HEK293 (cell line): ENCODE measurements at regions not wholly inside any gene's neighbourhood (a gene's known extent, or its start where the extent isn't known, plus 50 kb on each side); places are given as distances from the start of the nearest gene placed in this dataset.

Experiments used
- CTCF ChIA-PET: fragments of 350-600 bp; formaldehyde crosslinking; extraction: SDS; loops from one replicate; lab custom pipeline; 2021; ENCODE audit warnings: antibody characterized with exemption; lab: Yijun Ruan, JAX
- POLR2A ChIA-PET: fragments of 300-600 bp; formaldehyde crosslinking; extraction: SDS; loops from one replicate; lab custom pipeline; 2020; ENCODE audit warnings: antibody characterized with exemption, inconsistent platforms; lab: Yijun Ruan, JAX
- H3K27ac ChIP-seq: fragments of 200-500 bp; sonication (Bioruptor generic); 2 replicates; pipeline ENCODE4 v1.5.1; 2014; ENCODE audit warnings: low read depth, low read length, control low read depth, inconsistent platforms; ENCODE audit errors: extremely low read depth
- H3K36me3 ChIP-seq, 2 experiments: fragments of 200-500 bp in 1 of 2; sonication (Bioruptor generic) in 1 of 2; 1 replicate in 1 of 2; 2 replicates in 1 of 2; pipeline ENCODE4 v1.5.1; 2014 to 2017; ENCODE audit warnings: inconsistent platforms in 2 of 2, low read length in 2 of 2; ENCODE audit not compliant: control insufficient read depth in 2 of 2, insufficient read depth in 1 of 2
- H3K4me1 ChIP-seq: fragments of 200-500 bp; sonication (Bioruptor generic); 2 replicates; pipeline ENCODE4 v1.5.1; 2014; ENCODE audit warnings: mild to moderate bottlenecking, low read length, inconsistent platforms; ENCODE audit not compliant: control insufficient read depth, insufficient read depth
- H3K4me3 ChIP-seq: 2 replicates; pipeline ENCODE4 v1.5.1; 2011; ENCODE audit warnings: low read depth, mild to moderate bottlenecking, control low read depth, low read length, moderate library complexity
- H3K9me3 ChIP-seq: fragments of 200-500 bp; sonication (Bioruptor generic); 2 replicates; pipeline ENCODE4 v1.5.1; 2014; ENCODE audit warnings: low read depth, low read length, inconsistent platforms; ENCODE audit not compliant: control insufficient read depth, insufficient read depth
- GLI2 ChIP-seq: fragments of 450-650 bp; formaldehyde crosslinking; IDR thresholded peaks from 2 replicates; pipeline ENCODE4; 2017; ENCODE audit warnings: missing biosample characterization, missing genetic modification characterization, low read depth, borderline replicate concordance
- GLIS2 ChIP-seq: fragments of 450-650 bp; formaldehyde crosslinking; IDR thresholded peaks from 2 replicates; pipeline ENCODE4 v1.5.1; 2016; ENCODE audit warnings: missing biosample characterization, missing genetic modification characterization
- MEIS1 ChIP-seq: sonication (generic); formaldehyde crosslinking; IDR thresholded peaks from 2 replicates; pipeline ENCODE4 v1.8.1; 2022; ENCODE audit warnings: missing genetic modification reagents, mild to moderate bottlenecking, borderline replicate concordance
- OVOL3 ChIP-seq: fragments of 450-650 bp; formaldehyde crosslinking; IDR thresholded peaks from 2 replicates; pipeline ENCODE4 v1.5.1; 2016; ENCODE audit warnings: missing biosample characterization, missing genetic modification characterization
- SETDB1 ChIP-seq: IDR thresholded peaks from one replicate; pipeline ENCODE4 v1.6.1; 2017; ENCODE audit warnings: mild to moderate bottlenecking, low read length, moderate library complexity, mixed read lengths; ENCODE audit not compliant: insufficient read length
- TRIM28 ChIP-seq: IDR thresholded peaks from 2 replicates; pipeline ENCODE4 v1.6.1; 2011; ENCODE audit warnings: low read length, control low read depth, borderline replicate concordance
- ZNF121 ChIP-seq: fragments of 450-650 bp; formaldehyde crosslinking; IDR thresholded peaks from 2 replicates; pipeline ENCODE4 v1.5.1; 2016; ENCODE audit warnings: missing biosample characterization, missing genetic modification characterization
- ZNF2 ChIP-seq: fragments of 450-650 bp; formaldehyde crosslinking; IDR thresholded peaks from 2 replicates; pipeline ENCODE4 v1.5.1; 2016; ENCODE audit warnings: missing biosample characterization, missing genetic modification characterization
- ZNF221 ChIP-seq: fragments of 450-650 bp; formaldehyde crosslinking; IDR thresholded peaks from 2 replicates; pipeline ENCODE4 v1.5.1; 2017; ENCODE audit warnings: missing biosample characterization, missing genetic modification characterization, borderline replicate concordance
- ZNF23 ChIP-seq: fragments of 450-650 bp; formaldehyde crosslinking; IDR thresholded peaks from 2 replicates; pipeline ENCODE4 v1.5.1; 2016; ENCODE audit warnings: missing biosample characterization, missing genetic modification characterization, borderline replicate concordance
- ZNF394 ChIP-seq: fragments of 450-650 bp; formaldehyde crosslinking; IDR thresholded peaks from 2 replicates; pipeline ENCODE4 v1.5.1; 2016; ENCODE audit warnings: missing biosample characterization, missing genetic modification characterization, mild to moderate bottlenecking, moderate library complexity, borderline replicate concordance
- ZNF48 ChIP-seq: fragments of 450-650 bp; formaldehyde crosslinking; IDR thresholded peaks from 2 replicates; pipeline ENCODE4 v1.5.1; 2016; ENCODE audit warnings: missing biosample characterization, missing genetic modification characterization
- ZNF501 ChIP-seq: fragments of 450-650 bp; formaldehyde crosslinking; IDR thresholded peaks from 2 replicates; pipeline ENCODE4 v1.5.1; 2016; ENCODE audit warnings: missing biosample characterization, missing genetic modification characterization
- ZNF514 ChIP-seq: fragments of 450-650 bp; formaldehyde crosslinking; IDR thresholded peaks from 2 replicates; pipeline ENCODE4 v1.5.1; 2016; ENCODE audit warnings: missing biosample characterization, missing genetic modification characterization
- ZNF596 ChIP-seq: fragments of 450-650 bp; IDR thresholded peaks from 2 replicates; pipeline ENCODE4 v1.5.0; 2018; ENCODE audit warnings: missing biosample characterization, mild to moderate bottlenecking, missing genetic modification characterization, moderate library complexity
- ZNF768 ChIP-seq: fragments of 450-650 bp; formaldehyde crosslinking; IDR thresholded peaks from 2 replicates; pipeline ENCODE4 v1.5.1; 2018; ENCODE audit warnings: missing biosample characterization, mild to moderate bottlenecking, missing genetic modification characterization
- TF ChIP-seq, protein P1 (sequence below): fragments of 450-650 bp; formaldehyde crosslinking; IDR thresholded peaks from 2 replicates; pipeline ENCODE4 v1.5.1; 2016; ENCODE audit warnings: missing biosample characterization, missing genetic modification characterization
- TF ChIP-seq, protein P2 (sequence below): fragments of 450-650 bp; formaldehyde crosslinking; IDR thresholded peaks from 2 replicates; pipeline ENCODE4 v1.5.1; 2016; ENCODE audit warnings: missing biosample characterization, missing genetic modification characterization
- TF ChIP-seq, protein P3 (sequence below): fragments of 450-650 bp; formaldehyde crosslinking; IDR thresholded peaks from 2 replicates; pipeline ENCODE4 v1.5.1; 2017; ENCODE audit warnings: missing biosample characterization, missing genetic modification characterization
- TF ChIP-seq, protein P4 (sequence below): fragments of 450-650 bp; formaldehyde crosslinking; IDR thresholded peaks from 2 replicates; pipeline ENCODE4 v1.5.1; 2016; ENCODE audit warnings: missing biosample characterization, missing genetic modification characterization, low read depth
- TF ChIP-seq, protein P5 (sequence below): fragments of 450-650 bp; formaldehyde crosslinking; IDR thresholded peaks from 2 replicates; pipeline ENCODE4 v1.5.1; 2016; ENCODE audit warnings: missing biosample characterization, missing genetic modification characterization, borderline replicate concordance

DNA sequence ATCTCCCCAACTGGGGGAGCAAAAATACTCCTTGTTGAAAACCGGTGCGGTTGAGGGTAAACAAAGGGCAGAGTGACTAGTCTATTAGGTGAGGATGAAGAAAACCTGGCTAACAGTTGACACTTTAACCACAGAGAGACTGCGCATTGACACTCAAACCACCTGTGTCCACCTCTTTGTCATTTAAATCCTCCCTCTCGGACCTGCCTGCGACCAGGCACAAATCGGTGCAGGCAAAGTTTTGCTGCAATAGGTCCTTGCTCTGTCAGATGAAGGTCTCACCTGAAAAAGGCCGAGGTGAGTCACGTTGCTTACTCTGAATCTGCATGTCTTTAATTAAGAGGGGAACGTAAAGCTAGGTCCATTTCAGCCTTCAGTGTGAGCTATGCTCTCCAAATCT, 494.1 kb upstream of the DPPA4 start:
- H3K4me3 ChIP-seq: no peak overlapping the region
- no peaks in the 10 kb centered on the region for H3K9me3 ChIP-seq
- CTCF ChIA-PET: no interaction called here
- TF ChIP-seq ZNF23 (tag by site-specific recombination): no peak
- no peak for TF ChIP-seq ZNF48 (tag by site-specific recombination)
- TF ChIP-seq ZNF221 (tag by site-specific recombination): no peak
- TF ChIP-seq GLIS2 (tag by site-specific recombination): no peak
- TF ChIP-seq ZNF2: no peak
- no peak for TF ChIP-seq OVOL3 (tag by site-specific recombination)
- TF ChIP-seq, protein P1, sequence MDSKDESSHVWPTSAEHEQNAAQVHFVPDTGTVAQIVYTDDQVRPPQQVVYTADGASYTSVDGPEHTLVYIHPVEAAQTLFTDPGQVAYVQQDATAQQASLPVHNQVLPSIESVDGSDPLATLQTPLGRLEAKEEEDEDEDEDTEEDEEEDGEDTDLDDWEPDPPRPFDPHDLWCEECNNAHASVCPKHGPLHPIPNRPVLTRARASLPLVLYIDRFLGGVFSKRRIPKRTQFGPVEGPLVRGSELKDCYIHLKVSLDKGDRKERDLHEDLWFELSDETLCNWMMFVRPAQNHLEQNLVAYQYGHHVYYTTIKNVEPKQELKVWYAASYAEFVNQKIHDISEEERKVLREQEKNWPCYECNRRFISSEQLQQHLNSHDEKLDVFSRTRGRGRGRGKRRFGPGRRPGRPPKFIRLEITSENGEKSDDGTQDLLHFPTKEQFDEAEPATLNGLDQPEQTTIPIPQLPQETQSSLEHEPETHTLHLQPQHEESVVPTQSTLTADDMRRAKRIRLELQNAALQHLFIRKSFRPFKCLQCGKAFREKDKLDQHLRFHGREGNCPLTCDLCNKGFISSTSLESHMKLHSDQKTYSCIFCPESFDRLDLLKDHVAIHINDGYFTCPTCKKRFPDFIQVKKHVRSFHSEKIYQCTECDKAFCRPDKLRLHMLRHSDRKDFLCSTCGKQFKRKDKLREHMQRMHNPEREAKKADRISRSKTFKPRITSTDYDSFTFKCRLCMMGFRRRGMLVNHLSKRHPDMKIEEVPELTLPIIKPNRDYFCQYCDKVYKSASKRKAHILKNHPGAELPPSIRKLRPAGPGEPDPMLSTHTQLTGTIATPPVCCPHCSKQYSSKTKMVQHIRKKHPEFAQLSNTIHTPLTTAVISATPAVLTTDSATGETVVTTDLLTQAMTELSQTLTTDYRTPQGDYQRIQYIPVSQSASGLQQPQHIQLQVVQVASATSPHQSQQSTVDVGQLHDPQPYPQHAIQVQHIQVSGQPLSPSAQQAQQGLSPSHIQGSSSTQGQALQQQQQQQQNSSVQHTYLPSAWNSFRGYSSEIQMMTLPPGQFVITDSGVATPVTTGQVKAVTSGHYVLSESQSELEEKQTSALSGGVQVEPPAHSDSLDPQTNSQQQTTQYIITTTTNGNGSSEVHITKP: no peak
- TF ChIP-seq, protein P2, sequence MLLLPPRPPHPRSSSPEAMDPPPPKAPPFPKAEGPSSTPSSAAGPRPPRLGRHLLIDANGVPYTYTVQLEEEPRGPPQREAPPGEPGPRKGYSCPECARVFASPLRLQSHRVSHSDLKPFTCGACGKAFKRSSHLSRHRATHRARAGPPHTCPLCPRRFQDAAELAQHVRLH: no peak
- no peak for TF ChIP-seq ZNF121 (tag by site-specific recombination)
- TF ChIP-seq, protein P3, sequence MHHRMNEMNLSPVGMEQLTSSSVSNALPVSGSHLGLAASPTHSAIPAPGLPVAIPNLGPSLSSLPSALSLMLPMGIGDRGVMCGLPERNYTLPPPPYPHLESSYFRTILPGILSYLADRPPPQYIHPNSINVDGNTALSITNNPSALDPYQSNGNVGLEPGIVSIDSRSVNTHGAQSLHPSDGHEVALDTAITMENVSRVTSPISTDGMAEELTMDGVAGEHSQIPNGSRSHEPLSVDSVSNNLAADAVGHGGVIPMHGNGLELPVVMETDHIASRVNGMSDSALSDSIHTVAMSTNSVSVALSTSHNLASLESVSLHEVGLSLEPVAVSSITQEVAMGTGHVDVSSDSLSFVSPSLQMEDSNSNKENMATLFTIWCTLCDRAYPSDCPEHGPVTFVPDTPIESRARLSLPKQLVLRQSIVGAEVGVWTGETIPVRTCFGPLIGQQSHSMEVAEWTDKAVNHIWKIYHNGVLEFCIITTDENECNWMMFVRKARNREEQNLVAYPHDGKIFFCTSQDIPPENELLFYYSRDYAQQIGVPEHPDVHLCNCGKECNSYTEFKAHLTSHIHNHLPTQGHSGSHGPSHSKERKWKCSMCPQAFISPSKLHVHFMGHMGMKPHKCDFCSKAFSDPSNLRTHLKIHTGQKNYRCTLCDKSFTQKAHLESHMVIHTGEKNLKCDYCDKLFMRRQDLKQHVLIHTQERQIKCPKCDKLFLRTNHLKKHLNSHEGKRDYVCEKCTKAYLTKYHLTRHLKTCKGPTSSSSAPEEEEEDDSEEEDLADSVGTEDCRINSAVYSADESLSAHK (tag by site-specific recombination): no peak
- TF ChIP-seq ZNF501: no peak
- TF ChIP-seq, protein P4, sequence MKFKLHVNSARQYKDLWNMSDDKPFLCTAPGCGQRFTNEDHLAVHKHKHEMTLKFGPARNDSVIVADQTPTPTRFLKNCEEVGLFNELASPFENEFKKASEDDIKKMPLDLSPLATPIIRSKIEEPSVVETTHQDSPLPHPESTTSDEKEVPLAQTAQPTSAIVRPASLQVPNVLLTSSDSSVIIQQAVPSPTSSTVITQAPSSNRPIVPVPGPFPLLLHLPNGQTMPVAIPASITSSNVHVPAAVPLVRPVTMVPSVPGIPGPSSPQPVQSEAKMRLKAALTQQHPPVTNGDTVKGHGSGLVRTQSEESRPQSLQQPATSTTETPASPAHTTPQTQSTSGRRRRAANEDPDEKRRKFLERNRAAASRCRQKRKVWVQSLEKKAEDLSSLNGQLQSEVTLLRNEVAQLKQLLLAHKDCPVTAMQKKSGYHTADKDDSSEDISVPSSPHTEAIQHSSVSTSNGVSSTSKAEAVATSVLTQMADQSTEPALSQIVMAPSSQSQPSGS (tag by site-specific recombination): no peak
- no peak for TF ChIP-seq ZNF514 (tag by site-specific recombination)
- TF ChIP-seq GLI2 (tag by site-specific recombination): no peak
- TF ChIP-seq TRIM28: no peak
- TF ChIP-seq SETDB1: no peak
- TF ChIP-seq ZNF768 (tag by site-specific recombination): no peak
- TF ChIP-seq ZNF394 (tag by site-specific recombination): no peak
- TF ChIP-seq MEIS1: no peak
- TF ChIP-seq, all 188 proteins: peak for 0
- POLR2A ChIA-PET: no interaction called here
- H3K27ac ChIP-seq: no peak overlapping the region
- no peaks in the 10 kb centered on the region for H3K4me1 ChIP-seq
- no peaks in the 10 kb centered on the region for H3K36me3 ChIP-seq

DNA sequence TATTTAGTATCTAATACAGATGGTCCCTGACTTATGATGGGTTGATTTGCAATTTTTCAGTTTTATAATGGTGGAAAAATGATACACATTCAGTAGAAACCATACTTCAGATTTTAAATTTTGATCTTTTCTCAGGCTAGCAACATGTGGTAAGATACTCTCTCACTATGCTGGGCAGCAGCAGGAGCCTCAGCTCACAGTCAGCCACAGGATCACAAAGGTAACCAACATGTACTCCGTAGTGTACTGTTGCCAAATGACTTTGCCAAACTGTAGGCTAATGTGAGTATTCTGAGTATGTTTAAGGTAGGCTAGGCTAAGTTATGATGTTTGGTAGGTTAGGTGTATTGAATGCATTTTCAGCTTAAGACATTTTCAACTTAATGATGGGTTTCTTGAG, 498.6 kb upstream of the DPPA4 start:
- H3K9me3 ChIP-seq: no peaks in the 10 kb centered on the region
- no peak overlapping the region for H3K27ac ChIP-seq
- CTCF ChIA-PET: no interaction called here
- no peaks in the 10 kb centered on the region for H3K36me3 ChIP-seq
- H3K4me1 ChIP-seq: no peaks in the 10 kb centered on the region
- POLR2A ChIA-PET: no interaction called here
- no peak overlapping the region for H3K4me3 ChIP-seq
- TF ChIP-seq, protein P5, sequence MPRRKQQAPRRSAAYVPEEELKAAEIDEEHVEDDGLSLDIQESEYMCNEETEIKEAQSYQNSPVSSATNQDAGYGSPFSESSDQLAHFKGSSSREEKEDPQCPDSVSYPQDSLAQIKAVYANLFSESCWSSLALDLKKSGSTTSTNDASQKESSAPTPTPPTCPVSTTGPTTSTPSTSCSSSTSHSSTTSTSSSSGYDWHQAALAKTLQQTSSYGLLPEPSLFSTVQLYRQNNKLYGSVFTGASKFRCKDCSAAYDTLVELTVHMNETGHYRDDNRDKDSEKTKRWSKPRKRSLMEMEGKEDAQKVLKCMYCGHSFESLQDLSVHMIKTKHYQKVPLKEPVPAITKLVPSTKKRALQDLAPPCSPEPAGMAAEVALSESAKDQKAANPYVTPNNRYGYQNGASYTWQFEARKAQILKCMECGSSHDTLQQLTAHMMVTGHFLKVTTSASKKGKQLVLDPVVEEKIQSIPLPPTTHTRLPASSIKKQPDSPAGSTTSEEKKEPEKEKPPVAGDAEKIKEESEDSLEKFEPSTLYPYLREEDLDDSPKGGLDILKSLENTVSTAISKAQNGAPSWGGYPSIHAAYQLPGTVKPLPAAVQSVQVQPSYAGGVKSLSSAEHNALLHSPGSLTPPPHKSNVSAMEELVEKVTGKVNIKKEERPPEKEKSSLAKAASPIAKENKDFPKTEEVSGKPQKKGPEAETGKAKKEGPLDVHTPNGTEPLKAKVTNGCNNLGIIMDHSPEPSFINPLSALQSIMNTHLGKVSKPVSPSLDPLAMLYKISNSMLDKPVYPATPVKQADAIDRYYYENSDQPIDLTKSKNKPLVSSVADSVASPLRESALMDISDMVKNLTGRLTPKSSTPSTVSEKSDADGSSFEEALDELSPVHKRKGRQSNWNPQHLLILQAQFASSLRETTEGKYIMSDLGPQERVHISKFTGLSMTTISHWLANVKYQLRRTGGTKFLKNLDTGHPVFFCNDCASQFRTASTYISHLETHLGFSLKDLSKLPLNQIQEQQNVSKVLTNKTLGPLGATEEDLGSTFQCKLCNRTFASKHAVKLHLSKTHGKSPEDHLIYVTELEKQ: no peak
- no peak for TF ChIP-seq ZNF596 (tag by site-specific recombination)
